C4-2B (cell line): ENCODE measurements at regions not wholly inside any gene's neighbourhood (a gene's known extent, or its start where the extent isn't known, plus 50 kb on each side); places are given as distances from the start of the nearest gene placed in this dataset.

Source experiments
- ZFX ChIP-seq: fragments of 450-650 bp; IDR thresholded peaks from 2 replicates; pipeline ENCODE4 v1.6.1; 2017
- TF ChIP-seq, protein P1 (sequence below): fragments of 450-650 bp; conservative IDR thresholded peaks from 2 replicates; pipeline ENCODE4 v1.5.1; 2017; ENCODE audit warnings: mild to moderate bottlenecking

DNA sequence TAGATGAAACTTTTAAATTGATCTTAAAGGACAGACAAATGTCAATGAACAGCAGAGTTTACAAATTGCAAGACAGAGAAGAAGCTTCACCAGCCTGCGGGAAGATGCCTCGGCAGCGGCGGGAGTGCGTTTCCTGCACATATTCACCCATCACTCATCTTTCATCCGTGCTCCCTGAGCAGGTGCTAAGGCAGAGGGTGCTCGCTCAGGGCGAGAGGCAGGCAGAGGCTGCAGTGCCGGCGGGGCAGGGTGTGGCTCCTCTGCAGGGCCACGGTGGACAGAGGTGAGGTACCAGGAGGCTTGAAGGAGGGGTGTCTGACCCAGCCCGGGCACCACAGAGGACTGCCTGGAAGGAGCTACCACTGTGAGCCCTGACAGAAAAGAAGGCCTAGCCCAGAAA, 155.2 kb upstream of the PPP2R2D start:
- TF ChIP-seq, protein P1, sequence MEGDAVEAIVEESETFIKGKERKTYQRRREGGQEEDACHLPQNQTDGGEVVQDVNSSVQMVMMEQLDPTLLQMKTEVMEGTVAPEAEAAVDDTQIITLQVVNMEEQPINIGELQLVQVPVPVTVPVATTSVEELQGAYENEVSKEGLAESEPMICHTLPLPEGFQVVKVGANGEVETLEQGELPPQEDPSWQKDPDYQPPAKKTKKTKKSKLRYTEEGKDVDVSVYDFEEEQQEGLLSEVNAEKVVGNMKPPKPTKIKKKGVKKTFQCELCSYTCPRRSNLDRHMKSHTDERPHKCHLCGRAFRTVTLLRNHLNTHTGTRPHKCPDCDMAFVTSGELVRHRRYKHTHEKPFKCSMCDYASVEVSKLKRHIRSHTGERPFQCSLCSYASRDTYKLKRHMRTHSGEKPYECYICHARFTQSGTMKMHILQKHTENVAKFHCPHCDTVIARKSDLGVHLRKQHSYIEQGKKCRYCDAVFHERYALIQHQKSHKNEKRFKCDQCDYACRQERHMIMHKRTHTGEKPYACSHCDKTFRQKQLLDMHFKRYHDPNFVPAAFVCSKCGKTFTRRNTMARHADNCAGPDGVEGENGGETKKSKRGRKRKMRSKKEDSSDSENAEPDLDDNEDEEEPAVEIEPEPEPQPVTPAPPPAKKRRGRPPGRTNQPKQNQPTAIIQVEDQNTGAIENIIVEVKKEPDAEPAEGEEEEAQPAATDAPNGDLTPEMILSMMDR: no peak
- no peak for TF ChIP-seq ZFX
